Uterus (tissue), 3 donors: ENCODE measurements at regions not wholly inside any gene's neighbourhood (a gene's known extent, or its start where the extent isn't known, plus 50 kb on each side); places are given as distances from the start of the nearest gene placed in this dataset.

Experiments used
- DNase-seq, 2 donors: peaks; one replicate each; pipeline ENCODE4 v3.0.0-alpha.2; 2019 to 2020
- H3K27ac ChIP-seq, 2 donors: fragments of 200-600 bp; sonication (generic); 1 replicate in 1 of 2; 2 replicates in 1 of 2; pipeline ENCODE4 v1.5.1; 2016 to 2018
- H3K27me3 ChIP-seq, 2 donors: fragments of 200-600 bp; sonication (generic); one replicate each; pipeline ENCODE4 v1.5.1; 2018 to 2019; ENCODE audit warnings: control low read depth in 1 of 2
- H3K36me3 ChIP-seq, 2 donors: fragments of 200-600 bp; sonication (generic); one replicate each; pipeline ENCODE4 v1.5.1; 2019; ENCODE audit warnings: control low read depth in 1 of 2
- H3K4me1 ChIP-seq, 2 donors: fragments of 200-600 bp; sonication (generic); one replicate each; pipeline ENCODE4 v1.5.1; 2018 to 2019; ENCODE audit warnings: control low read depth in 1 of 2
- H3K4me3 ChIP-seq, 2 donors: fragments of 200-600 bp; sonication (generic); 1 replicate in 1 of 2; 2 replicates in 1 of 2; pipeline ENCODE4 v1.5.1; 2018 to 2019; ENCODE audit warnings: mild to moderate bottlenecking in 1 of 2
- H3K9me3 ChIP-seq, 2 donors: fragments of 200-600 bp; sonication (generic); one replicate each; pipeline ENCODE4 v1.5.1; 2019; ENCODE audit warnings: control low read depth in 1 of 2
- CTCF ChIP-seq, 4 experiments: fragments of 200-600 bp in 2 of 4; fragments of 450-650 bp in 2 of 4; sonication (generic) in 2 of 4; IDR thresholded peaks; one replicate each; pipeline ENCODE4 v1.5.1; 2016 to 2019; ENCODE audit warnings: antibody characterized with exemption in 4 of 4, mild to moderate bottlenecking in 2 of 4, moderate library complexity in 1 of 4
- POLR2A ChIP-seq, 2 donors: fragments of 450-650 bp; IDR thresholded peaks; one replicate each; pipeline ENCODE4 v1.6.1; 2016; ENCODE audit warnings: antibody characterized with exemption in 2 of 2, mild to moderate bottlenecking in 1 of 2, moderate library complexity in 1 of 2
- intact Hi-C: fragments of 100-400 bp; cut with DNase I; formaldehyde crosslinking; loops from one replicate; pipeline ENCODE4 v1.15.1; 2023; ENCODE audit warnings: low total_unique reads
- donor health status: DM: yes; HTN: yes; CAD: no.

GRCh38 chr3:7973006-7973405 lies 528.6 kb upstream of the LMCD1 start:
- no peak for TF ChIP-seq CTCF (IDR thresholded peaks at IDR 0.05)
- no peak for TF ChIP-seq POLR2A (IDR thresholded peaks at IDR 0.05)
- Histone ChIP-seq H3K4me3 (no peak overlapping the region), H3K36me3 (no peaks in the 10 kb centered on the region), H3K4me1 (no peaks in the 10 kb centered on the region), H3K27ac (no peak overlapping the region), H3K9me3 (no peaks in the 10 kb centered on the region), H3K27me3 (no peaks in the 10 kb centered on the region)
- no peak for DNase-seq
- intact Hi-C loops, result no loop called here

- Histone ChIP-seq H3K36me3 (no peaks in the 10 kb centered on the region), H3K27me3 (no peaks in the 10 kb centered on the region), H3K9me3 (no peaks in the 10 kb centered on the region), H3K4me1 (no peaks in the 10 kb centered on the region), H3K27ac (no peak overlapping the region), H3K4me3 (no peak overlapping the region)
- intact Hi-C loops, result no loop called here
- TF ChIP-seq CTCF (IDR thresholded peaks at IDR 0.05), result no peak
- no peak for TF ChIP-seq POLR2A (IDR thresholded peaks at IDR 0.05)
- DNase-seq, result no peak
Observed at GRCh38 chr3:7977245-7978086, 524.2 kb upstream of the LMCD1 start.

- intact Hi-C loops, result no loop called here
- H3K4me1 ChIP-seq, result no peaks in the 10 kb centered on the region
- H3K36me3 ChIP-seq, result no peaks in the 10 kb centered on the region
- no peaks in the 10 kb centered on the region for H3K9me3 ChIP-seq
- H3K27ac ChIP-seq, result no peak overlapping the region
- TF ChIP-seq POLR2A (IDR thresholded peaks at IDR 0.05) (no peak), CTCF (IDR thresholded peaks at IDR 0.05) (no peak)
- DNase-seq, result no peak
- H3K4me3 ChIP-seq, result no peak overlapping the region
- no peaks in the 10 kb centered on the region for H3K27me3 ChIP-seq
Observed at GRCh38 chr3:7978087-7978422, 523.6 kb upstream of the LMCD1 start.

DNA sequence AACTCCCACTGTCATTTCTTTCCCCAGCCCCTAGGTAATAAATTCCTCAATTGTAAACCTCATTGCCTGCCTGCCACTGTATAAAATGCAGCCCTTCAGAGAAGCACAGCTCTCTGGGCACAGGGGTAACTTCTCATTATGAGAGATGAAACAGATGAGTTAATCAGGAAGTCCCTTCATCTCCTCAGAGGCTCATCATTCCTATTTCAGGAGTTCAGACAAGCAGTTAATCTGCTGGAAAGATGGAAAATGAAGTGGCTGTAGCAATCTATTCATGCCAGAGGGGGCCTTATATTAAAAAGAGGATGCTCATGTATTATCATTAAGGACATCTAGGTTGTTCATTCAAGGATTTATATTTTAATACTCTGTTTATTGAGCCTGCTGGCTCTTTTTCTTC lies 519.5 kb upstream of the LMCD1 start:
- Histone ChIP-seq H3K4me1 (no peaks in the 10 kb centered on the region), H3K27me3 (no peaks in the 10 kb centered on the region), H3K36me3 (no peaks in the 10 kb centered on the region), H3K9me3 (no peaks in the 10 kb centered on the region), H3K27ac (no peak overlapping the region), H3K4me3 (no peak overlapping the region)
- no peak for DNase-seq
- intact Hi-C loops, result no loop called here
- TF ChIP-seq POLR2A (IDR thresholded peaks at IDR 0.05) (no peak), CTCF (IDR thresholded peaks at IDR 0.05) (no peak)

- no peaks in the 10 kb centered on the region for H3K4me1 ChIP-seq
- no peak overlapping the region for H3K27ac ChIP-seq
- H3K27me3 ChIP-seq, result no peaks in the 10 kb centered on the region
- TF ChIP-seq POLR2A (IDR thresholded peaks at IDR 0.05) (no peak), CTCF (IDR thresholded peaks at IDR 0.05) (no peak)
- no peak for DNase-seq
- H3K36me3 ChIP-seq, result no peaks in the 10 kb centered on the region
- intact Hi-C loops, result no loop called here
- H3K4me3 ChIP-seq, result no peak overlapping the region
- H3K9me3 ChIP-seq, result no peaks in the 10 kb centered on the region
Observed at GRCh38 chr3:7999384-7999783, 502.2 kb upstream of the LMCD1 start.
